Muscle layer of colon (tissue), 2 donors: ENCODE measurements at regions not wholly inside any gene's neighbourhood (a gene's known extent, or its start where the extent isn't known, plus 50 kb on each side); places are given as distances from the start of the nearest gene placed in this dataset.

Experiments used
- H3K27ac ChIP-seq: one replicate; pipeline ENCODE4 v1.7.0; 2013; ENCODE audit warnings: low read depth, mild to moderate bottlenecking, low read length, moderate library complexity
- H3K27me3 ChIP-seq, 2 donors: one replicate each; pipeline ENCODE4 v1.7.0; 2013; ENCODE audit warnings: low read length in 2 of 2, mild to moderate bottlenecking in 2 of 2; ENCODE audit not compliant: insufficient read depth in 2 of 2, control insufficient read depth in 1 of 2
- H3K36me3 ChIP-seq: one replicate; pipeline ENCODE4 v1.7.0; 2013; ENCODE audit warnings: mild to moderate bottlenecking, low read length; ENCODE audit not compliant: insufficient read depth
- H3K4me1 ChIP-seq: one replicate; pipeline ENCODE4 v1.7.0; 2013; ENCODE audit warnings: mild to moderate bottlenecking, low read length; ENCODE audit not compliant: insufficient read depth
- H3K4me3 ChIP-seq, 2 donors: one replicate each; pipeline ENCODE4 v1.7.0; 2013; ENCODE audit warnings: low read length in 2 of 2, low read depth in 1 of 2, mild to moderate bottlenecking in 1 of 2, moderate library complexity in 1 of 2
- H3K9ac ChIP-seq: one replicate; pipeline ENCODE4 v1.7.0; 2013; ENCODE audit warnings: low read length
- H3K9me3 ChIP-seq: one replicate; pipeline ENCODE4 v1.7.0; 2013; ENCODE audit warnings: mild to moderate bottlenecking, low read length
- donor health status: abdominal sarcoma.
- donor health status: Adenocarcinoma of cecum.

DNA sequence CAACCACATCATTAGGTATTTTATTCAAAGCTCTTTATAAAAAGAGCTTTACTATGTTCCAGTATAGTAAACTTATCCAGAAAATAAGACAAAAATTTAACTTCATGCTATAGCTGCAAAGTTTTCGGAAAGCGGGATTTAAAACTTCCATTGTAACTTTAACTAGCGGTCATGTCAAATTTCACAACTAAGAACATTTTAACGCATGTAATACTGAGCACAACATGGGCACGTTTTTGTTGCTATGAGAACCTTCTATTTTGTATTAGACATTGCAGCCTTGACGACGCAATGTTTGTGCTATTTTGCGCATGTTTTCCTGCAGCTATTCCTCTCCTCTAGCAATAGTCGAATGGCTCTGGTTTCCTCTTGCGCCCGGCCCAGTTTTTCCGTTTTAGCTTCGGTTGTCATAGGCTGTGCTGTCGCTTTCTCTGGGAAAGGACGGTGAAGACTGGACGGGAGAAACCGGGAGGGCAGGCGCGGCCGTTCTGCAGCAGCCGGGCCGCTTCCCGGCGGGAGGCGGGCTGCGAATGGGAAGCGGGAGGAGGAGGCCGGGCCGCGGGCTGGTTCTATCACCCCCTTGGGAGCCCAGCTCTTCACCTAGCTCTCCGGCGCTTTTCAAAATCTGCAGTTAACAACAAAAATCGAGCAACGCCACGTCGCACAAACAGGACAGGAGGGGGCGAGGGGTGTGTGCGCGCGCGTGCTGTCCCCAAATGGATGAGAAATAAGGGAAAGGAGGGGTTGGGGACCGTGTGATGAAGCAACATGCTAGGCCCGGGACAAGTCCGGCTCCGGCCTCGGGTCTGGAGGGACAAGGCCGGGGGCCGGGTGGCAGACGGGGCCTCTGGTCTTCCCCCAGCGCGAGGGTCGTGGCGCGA, 105.3 kb upstream of the HNRNPU start:
- Histone ChIP-seq H3K4me1 (peaks cover 32% of the 10 kb centered on the region), H3K4me3 (peak overlapping the region; percentile 63 to 79), H3K27ac (peak overlapping the region; percentile 100), H3K36me3 (no peaks in the 10 kb centered on the region), H3K9ac (peak overlapping the region; percentile 87), H3K9me3 (no peaks in the 10 kb centered on the region), H3K27me3 (no peaks in the 10 kb centered on the region)

DNA sequence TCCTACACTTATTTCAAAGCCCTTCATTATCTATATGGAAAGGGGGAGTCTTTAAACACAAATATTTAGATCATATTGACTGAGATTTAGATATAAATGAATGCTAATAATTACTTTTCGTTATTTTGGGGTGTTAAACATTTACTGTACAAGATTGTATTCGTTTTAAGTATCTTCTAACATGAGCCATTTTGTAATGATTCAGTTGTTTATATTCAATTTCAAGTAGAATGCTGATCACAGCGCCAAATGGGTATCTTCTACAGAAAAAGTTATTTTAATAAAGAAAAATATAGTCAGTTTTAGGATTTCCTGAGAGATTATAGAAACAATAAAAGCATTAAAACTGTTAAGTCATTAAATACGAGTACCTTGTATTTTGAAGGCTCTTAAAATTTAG, 104.5 kb upstream of the HNRNPU start:
- Histone ChIP-seq H3K36me3 (no peaks in the 10 kb centered on the region), H3K27ac (peak overlapping the region; percentile 100), H3K4me3 (peak overlapping the region; percentile 5 to 79), H3K4me1 (peaks cover 39% of the 10 kb centered on the region), H3K9ac (peak overlapping the region; percentile 87), H3K27me3 (no peaks in the 10 kb centered on the region), H3K9me3 (no peaks in the 10 kb centered on the region)

DNA sequence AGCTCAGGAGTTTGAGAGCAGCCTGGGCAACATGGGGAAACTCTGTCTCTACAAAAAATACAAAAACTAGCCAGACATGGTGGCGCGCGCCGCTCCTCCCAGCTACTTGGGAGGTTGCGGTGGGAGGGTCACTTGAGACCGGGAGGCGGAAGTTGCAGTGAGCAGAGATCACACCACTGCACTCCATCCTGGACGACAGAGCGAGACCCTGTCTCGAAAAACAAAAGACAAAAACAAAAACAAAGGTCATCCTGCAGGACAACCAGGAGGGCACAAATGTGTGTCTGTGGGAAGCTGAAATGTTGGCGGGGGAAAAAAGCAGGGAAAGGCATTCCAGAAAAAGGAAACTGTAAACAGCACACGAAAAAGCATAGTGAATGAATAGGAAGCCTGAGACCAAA, 104.1 kb upstream of the HNRNPU start:
- Histone ChIP-seq H3K27me3 (no peaks in the 10 kb centered on the region), H3K9ac (no peak overlapping the region), H3K4me1 (peaks cover 43% of the 10 kb centered on the region), H3K4me3 (peak overlapping the region; percentile 5 to 20), H3K36me3 (no peaks in the 10 kb centered on the region), H3K27ac (peak overlapping the region; percentile 100), H3K9me3 (no peaks in the 10 kb centered on the region)

DNA sequence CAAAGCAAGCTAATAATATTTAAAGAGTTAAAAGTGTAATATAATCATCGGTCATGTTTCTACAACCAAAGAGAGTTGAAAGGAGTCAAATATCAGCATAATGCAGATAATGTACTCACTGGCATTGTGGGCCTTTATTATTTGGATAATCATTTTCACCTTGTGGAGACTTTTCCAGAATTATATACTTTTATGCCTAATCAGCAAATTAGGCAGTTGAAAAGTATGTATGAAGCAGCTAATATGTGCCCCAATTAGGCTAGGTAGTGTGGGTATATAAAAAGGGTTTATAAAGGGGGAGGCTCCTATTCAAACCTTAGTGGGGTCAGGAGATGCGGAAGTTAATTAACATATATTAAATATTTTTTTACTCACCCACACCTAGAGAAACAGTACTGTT, 102.8 kb upstream of the HNRNPU start:
- Histone ChIP-seq H3K27me3 (no peaks in the 10 kb centered on the region), H3K9me3 (no peaks in the 10 kb centered on the region), H3K4me3 (no peak overlapping the region), H3K27ac (no peak overlapping the region), H3K36me3 (no peaks in the 10 kb centered on the region), H3K9ac (no peak overlapping the region), H3K4me1 (peaks cover 44% of the 10 kb centered on the region)

DNA sequence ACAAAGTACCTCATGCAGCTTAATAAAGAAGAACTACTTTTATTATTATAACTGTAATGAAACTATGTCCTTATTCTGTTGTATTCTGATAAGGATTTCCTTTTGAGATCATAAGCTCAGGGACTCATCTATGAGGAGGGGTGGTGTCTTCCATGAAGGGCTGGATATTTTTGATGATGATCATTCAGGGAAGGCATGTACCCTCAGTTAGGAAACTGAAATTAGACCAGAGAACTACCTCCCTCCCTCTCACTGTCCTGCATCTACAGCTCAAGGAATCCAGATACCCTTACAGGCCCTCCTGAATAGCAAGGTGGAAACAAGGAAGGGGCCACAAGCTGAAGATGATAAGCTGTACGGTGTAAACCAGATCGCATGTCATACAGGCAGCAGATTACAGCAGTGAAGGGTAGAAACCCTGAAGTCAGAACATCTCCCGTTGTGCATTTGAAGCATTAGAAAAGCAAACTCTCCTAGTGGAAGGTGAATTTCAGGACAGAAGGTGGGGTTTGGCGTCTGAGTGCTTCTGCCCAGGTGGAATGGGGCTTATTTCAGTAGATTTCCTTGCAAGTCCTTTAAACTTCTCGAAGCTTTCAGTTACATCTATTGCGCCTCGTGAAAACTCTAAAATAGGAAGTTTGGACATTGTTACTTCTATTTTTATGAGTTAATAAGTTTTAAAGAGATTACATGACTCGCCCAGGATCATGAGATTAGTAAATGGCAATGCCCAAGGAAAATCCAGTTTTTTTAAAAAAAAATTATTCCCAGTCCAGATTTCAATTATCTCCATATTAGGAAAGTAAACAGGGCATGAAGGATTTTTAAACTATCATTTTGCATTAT, 101.1 kb upstream of the HNRNPU start:
- Histone ChIP-seq H3K9ac (no peak overlapping the region), H3K9me3 (no peaks in the 10 kb centered on the region), H3K27ac (peak overlapping the region; percentile 88), H3K4me3 (no peak overlapping the region), H3K27me3 (no peaks in the 10 kb centered on the region), H3K4me1 (peaks cover 40% of the 10 kb centered on the region), H3K36me3 (no peaks in the 10 kb centered on the region)

DNA sequence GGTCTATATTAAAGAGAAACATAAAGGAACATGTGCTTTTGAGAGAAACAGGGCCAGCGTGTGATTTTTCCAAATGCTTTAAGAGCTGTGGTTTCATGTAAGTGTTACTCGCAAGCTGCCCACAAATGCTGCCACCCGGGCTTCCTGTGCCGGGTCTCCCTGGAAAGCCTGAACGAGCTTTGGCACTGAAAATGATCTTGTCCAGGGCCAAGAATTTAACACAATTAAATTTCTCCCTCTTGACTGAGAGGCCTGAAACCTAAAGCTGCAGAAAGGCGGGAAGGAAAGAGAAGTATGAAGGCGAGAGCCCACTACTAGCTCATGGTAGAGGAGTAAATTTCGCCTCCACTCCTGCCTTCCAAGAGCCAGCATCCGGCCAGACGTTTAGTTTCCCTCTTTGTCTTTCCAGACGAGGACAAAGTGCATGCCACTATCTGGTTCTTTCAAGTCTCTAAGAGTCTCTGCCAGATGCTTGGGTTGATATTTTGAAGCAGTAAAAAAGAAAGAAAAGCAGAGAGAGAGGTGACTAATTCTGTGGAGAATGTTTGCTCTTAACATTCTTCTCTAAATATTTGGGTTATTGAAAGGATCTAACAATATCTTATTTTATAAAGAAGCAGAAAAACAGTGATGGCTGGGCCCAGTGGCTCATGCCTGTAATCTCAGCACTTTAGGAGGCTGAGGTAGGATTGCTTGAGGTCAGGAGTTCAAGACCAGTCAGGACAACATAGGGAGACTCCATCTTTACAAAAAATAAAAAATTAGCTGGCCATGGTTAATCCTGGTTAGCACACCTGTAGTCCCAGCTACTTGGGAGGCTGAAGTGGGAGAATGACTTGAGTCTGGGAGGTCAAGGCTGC, 100.0 kb upstream of the HNRNPU start:
- H3K4me3 ChIP-seq = peak overlapping the region in 1 of 2 donors; percentile 12
- H3K27ac ChIP-seq = peak overlapping the region; percentile 88

DNA sequence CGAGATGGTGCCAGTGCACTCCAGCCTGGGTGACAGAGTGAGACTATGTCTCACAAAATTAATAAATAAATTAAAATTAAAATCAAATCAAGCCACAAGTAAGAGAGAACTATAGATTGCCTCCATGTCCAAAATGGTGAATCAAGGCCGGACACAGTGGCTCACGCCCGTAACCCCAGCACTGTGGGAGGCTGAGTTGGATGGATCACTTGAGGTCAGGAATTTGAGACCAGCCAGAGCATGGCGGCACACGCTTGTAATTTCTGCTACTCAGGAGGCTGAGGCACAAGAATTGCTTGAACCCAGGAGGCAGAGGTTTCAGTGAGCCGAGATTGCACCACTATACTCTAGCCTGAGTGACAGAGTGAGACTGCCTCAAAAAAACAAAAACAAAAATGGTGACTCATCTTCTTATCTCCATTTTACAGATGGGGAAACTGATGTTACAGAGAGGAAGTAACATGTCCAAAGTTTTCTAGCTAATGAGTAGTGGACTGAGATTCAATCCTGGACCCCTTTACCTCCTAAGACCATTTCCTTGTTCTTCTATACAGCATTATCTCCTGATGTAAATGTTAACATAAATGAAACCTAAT, 99.0 kb upstream of the HNRNPU start:
- peak overlapping the region; percentile 65 for H3K9ac ChIP-seq
- no peaks in the 10 kb centered on the region for H3K27me3 ChIP-seq
- H3K4me3 ChIP-seq = peak overlapping the region in 1 of 2 donors; percentile 12
- peaks cover 32% of the 10 kb centered on the region for H3K4me1 ChIP-seq
- H3K36me3 ChIP-seq = no peaks in the 10 kb centered on the region
- peak overlapping the region; percentile 88 for H3K27ac ChIP-seq
- H3K9me3 ChIP-seq = no peaks in the 10 kb centered on the region

More for the DNA sequence above, 100.0 kb upstream of the HNRNPU start:
- Histone ChIP-seq H3K27me3 (no peaks in the 10 kb centered on the region), H3K36me3 (no peaks in the 10 kb centered on the region), H3K4me1 (peaks cover 40% of the 10 kb centered on the region), H3K9ac (peak overlapping the region; percentile 65), H3K9me3 (no peaks in the 10 kb centered on the region)

DNA sequence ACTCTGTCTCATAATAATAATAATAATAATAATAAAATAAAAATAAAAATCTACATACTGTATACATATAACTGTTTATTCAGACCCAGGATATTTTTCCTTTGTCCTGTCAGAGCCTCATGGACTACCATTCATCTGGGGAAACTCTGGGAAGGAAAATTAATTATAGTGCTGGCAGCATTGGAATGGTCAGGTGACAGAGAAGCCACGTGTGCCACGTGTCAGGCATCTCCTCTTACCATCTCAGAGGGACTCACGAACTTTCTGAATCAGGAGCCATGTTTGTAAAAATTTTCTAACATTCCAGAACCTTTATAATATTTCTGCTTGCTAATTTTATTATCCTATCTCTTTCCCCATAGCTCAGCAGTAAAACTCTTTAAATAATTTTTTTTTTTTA, 97.8 kb upstream of the HNRNPU start:
- Histone ChIP-seq H3K4me1 (peaks cover 26% of the 10 kb centered on the region), H3K36me3 (no peaks in the 10 kb centered on the region), H3K27me3 (no peaks in the 10 kb centered on the region), H3K4me3 (no peak overlapping the region), H3K9me3 (no peaks in the 10 kb centered on the region), H3K9ac (no peak overlapping the region), H3K27ac (no peak overlapping the region)

- Histone ChIP-seq H3K36me3 (no peaks in the 10 kb centered on the region), H3K27me3 (no peaks in the 10 kb centered on the region), H3K4me1 (peaks cover 26% of the 10 kb centered on the region), H3K27ac (no peak overlapping the region), H3K9ac (no peak overlapping the region), H3K9me3 (no peaks in the 10 kb centered on the region), H3K4me3 (no peak overlapping the region)
Observed at GRCh38 chr1:244960904-244961303, 96.6 kb upstream of the HNRNPU start.

DNA sequence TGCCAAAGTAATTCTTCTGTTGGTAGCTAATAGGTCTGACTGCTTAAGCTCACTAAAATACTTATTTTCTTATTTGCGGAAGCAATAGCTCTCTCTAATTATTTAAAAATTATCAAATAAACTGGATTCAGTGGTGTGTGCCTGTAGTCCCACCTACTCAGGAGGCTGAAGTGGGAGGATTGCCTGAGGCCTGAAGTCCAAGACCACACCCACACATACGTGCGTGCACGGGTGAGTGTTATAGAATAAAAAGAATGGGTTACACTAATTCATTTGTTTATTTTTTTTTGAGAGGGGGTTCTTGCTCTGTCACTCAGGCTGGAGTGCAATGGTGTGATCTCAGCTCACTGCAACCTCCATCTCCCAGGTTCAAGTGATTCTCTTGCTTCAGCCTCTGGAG, 94.2 kb upstream of the HNRNPU start:
- H3K36me3 ChIP-seq = no peaks in the 10 kb centered on the region
- peaks cover 12% of the 10 kb centered on the region for H3K4me1 ChIP-seq
- H3K27ac ChIP-seq = no peak overlapping the region
- H3K4me3 ChIP-seq = no peak overlapping the region
- H3K9me3 ChIP-seq = no peaks in the 10 kb centered on the region
- H3K27me3 ChIP-seq = no peaks in the 10 kb centered on the region
- H3K9ac ChIP-seq = no peak overlapping the region
